MCF 10A (cell line): ENCODE measurements at regions not wholly inside any gene's neighbourhood (a gene's known extent, or its start where the extent isn't known, plus 50 kb on each side); places are given as distances from the start of the nearest gene placed in this dataset.

Source experiments
- BruUV-seq: library from RNA; stranded (reverse); fragments of 400-500 nt; replicated peaks from 2 replicates; lab custom pipeline; 2021; lab: Mats Ljungman, UMichigan
- CTCF ChIA-PET: fragments of 300-600 bp; sonication (Branson Sonifier 250); formaldehyde crosslinking; extraction: SDS; loops from one replicate; lab custom pipeline; 2021; ENCODE audit warnings: antibody characterized with exemption, inconsistent platforms; lab: Yijun Ruan, JAX
- POLR2A ChIA-PET: fragments of 300-600, 350-650 bp; sonication (Branson Sonifier 250); formaldehyde crosslinking; extraction: SDS; loops from one replicate; lab custom pipeline; 2020; ENCODE audit warnings: antibody characterized with exemption, inconsistent platforms; lab: Yijun Ruan, JAX
- DNase-seq: peaks from one replicate; pipeline ENCODE4 v3.0.0-alpha.2; 2018; ENCODE audit not compliant: unreplicated experiment
- H3K27ac Mint-ChIP-seq: one replicate; pipeline ENCODE4 v1.8.0; 2022; ENCODE audit warnings: mild to moderate bottlenecking, low read depth, mixed read lengths; ENCODE audit not compliant: unreplicated experiment
- H3K27me3 Mint-ChIP-seq: one replicate; pipeline ENCODE4 v1.8.0; 2022; ENCODE audit warnings: mixed read lengths; ENCODE audit not compliant: insufficient read depth, unreplicated experiment
- H3K36me3 Mint-ChIP-seq: one replicate; pipeline ENCODE4 v1.8.0; 2022; ENCODE audit warnings: mild to moderate bottlenecking, moderate library complexity, mixed read lengths; ENCODE audit not compliant: insufficient read depth, unreplicated experiment
- H3K4me1 Mint-ChIP-seq: one replicate; pipeline ENCODE4 v1.8.0; 2022; ENCODE audit warnings: mixed read lengths; ENCODE audit not compliant: insufficient read depth, unreplicated experiment
- H3K4me3 Mint-ChIP-seq: one replicate; pipeline ENCODE4 v1.8.0; 2022; ENCODE audit warnings: mild to moderate bottlenecking, moderate library complexity, mixed read lengths; ENCODE audit not compliant: unreplicated experiment
- H3K9me3 Mint-ChIP-seq: one replicate; pipeline ENCODE4 v1.8.0; 2022; ENCODE audit warnings: mixed read lengths; ENCODE audit not compliant: unreplicated experiment
- CTCF ChIP-seq: fragments of 200-600 bp; IDR thresholded peaks from one replicate; pipeline ENCODE4 v1.8.0; 2022; ENCODE audit warnings: antibody characterized with exemption, mild to moderate bottlenecking; ENCODE audit not compliant: unreplicated experiment
- intact Hi-C: fragments of 100-400 bp; cut with micrococcal nuclease; formaldehyde crosslinking; loops from 2 replicates; pipeline ENCODE4 v1.14.1; 2022

- intact Hi-C loops, result no loop called here
- CTCF ChIA-PET, result no interaction called here
- no peaks in the 10 kb centered on the region for H3K27me3 Mint-ChIP-seq
- H3K36me3 Mint-ChIP-seq, result no peaks in the 10 kb centered on the region
- BruUV-seq, result no TSS peak
- DNase-seq, result no peak
- TF ChIP-seq CTCF, result no peak
- POLR2A ChIA-PET, result no interaction called here
- H3K4me3 Mint-ChIP-seq, result no peak overlapping the region
- no peaks in the 10 kb centered on the region for H3K4me1 Mint-ChIP-seq
- no peaks in the 10 kb centered on the region for H3K9me3 Mint-ChIP-seq
- H3K27ac Mint-ChIP-seq, result no peak overlapping the region
Measured at GRCh38 chr3:157871248-157871647, 235.0 kb downstream of the SHOX2 start.

- intact Hi-C loops, result loop anchor here (5.0 to 10.0 kb wide), 2 partner anchors 226 to 663 kb away; no protein-coding TSS in a partner anchor
Measured at GRCh38 chr3:157868946-157869345, 237.3 kb downstream of the SHOX2 start.

GRCh38 chr3:157868196-157868595, 238.0 kb downstream of the SHOX2 start:
- POLR2A ChIA-PET, result no interaction called here
- peak; percentile 14 for DNase-seq
- no peaks in the 10 kb centered on the region for H3K4me1 Mint-ChIP-seq
- no peaks in the 10 kb centered on the region for H3K36me3 Mint-ChIP-seq
- no peaks in the 10 kb centered on the region for H3K9me3 Mint-ChIP-seq
- CTCF ChIA-PET, result interaction anchor here (0.6 kb wide), 1 partner anchor 1359 kb away, joined by 4 read pairs; no protein-coding TSS in a partner anchor
- no peaks in the 10 kb centered on the region for H3K27me3 Mint-ChIP-seq
- no peak for TF ChIP-seq CTCF
- no TSS peak for BruUV-seq
- intact Hi-C loops, result loop anchor here (5.0 to 10.0 kb wide), 2 partner anchors 227 to 664 kb away; no protein-coding TSS in a partner anchor
- no peak overlapping the region for H3K4me3 Mint-ChIP-seq
- H3K27ac Mint-ChIP-seq, result no peak overlapping the region

More at GRCh38 chr3:157868946-157869345, 237.3 kb downstream of the SHOX2 start:
- CTCF ChIA-PET, result interaction anchor here (0.6 kb wide), 1 partner anchor 443 kb away, joined by 3 read pairs; no protein-coding TSS in a partner anchor
- H3K4me1 Mint-ChIP-seq, result no peaks in the 10 kb centered on the region
- BruUV-seq, result no TSS peak
- TF ChIP-seq CTCF, result no peak
- no peaks in the 10 kb centered on the region for H3K36me3 Mint-ChIP-seq
- H3K27ac Mint-ChIP-seq, result no peak overlapping the region
- no peaks in the 10 kb centered on the region for H3K27me3 Mint-ChIP-seq
- H3K4me3 Mint-ChIP-seq, result no peak overlapping the region
- no peak for DNase-seq
- H3K9me3 Mint-ChIP-seq, result no peaks in the 10 kb centered on the region
- POLR2A ChIA-PET, result no interaction called here

- intact Hi-C loops, result loop anchor here (1.0 to 10.0 kb wide), 4 partner anchors 229 to 667 kb away; no protein-coding TSS in a partner anchor
- no peak overlapping the region for H3K4me3 Mint-ChIP-seq
- POLR2A ChIA-PET, result no interaction called here
- H3K4me1 Mint-ChIP-seq, result no peaks in the 10 kb centered on the region
- H3K36me3 Mint-ChIP-seq, result no peaks in the 10 kb centered on the region
- CTCF ChIA-PET, result interaction anchor here (0.7 to 1.1 kb wide), 6 partner anchors 12 to 569 kb away, joined by 3 to 6 read pairs (median 3); no protein-coding TSS in a partner anchor
- no peaks in the 10 kb centered on the region for H3K27me3 Mint-ChIP-seq
- H3K9me3 Mint-ChIP-seq, result no peaks in the 10 kb centered on the region
- no peak overlapping the region for H3K27ac Mint-ChIP-seq
- BruUV-seq, result no TSS peak
- DNase-seq, result peak; percentile 52
- peak; percentile 64 for TF ChIP-seq CTCF
Measured at GRCh38 chr3:157865352-157866000, 240.7 kb downstream of the SHOX2 start.
